ENCODE measurements at regions not wholly inside any gene's neighbourhood (a gene's known extent, or its start where the extent isn't known, plus 50 kb on each side); places are given as distances from the start of the nearest gene placed in this dataset.
"Not testable (repeated sequence)": the region's sequence is repeated elsewhere in the genome, so short reads cannot be mapped to it uniquely, and the experiment has no call there.

GRCh38 chr12:8325145-8325839, 97.9 kb upstream of the FAM90A1 start:
- H2BK5ac ChIP-seq (ENCODE audit: low read depth, low read length); H4K20me1 ChIP-seq (replicated peaks in 1 of 2; ENCODE audit: control insufficient read depth in 1 of 2, insufficient read depth in 2 of 2, low read length in 2 of 2); H4K91ac ChIP-seq (replicated peaks; ENCODE audit: insufficient read length, low read length); H3K23ac ChIP-seq (ENCODE audit: insufficient read length); DNase-seq (ENCODE audit: low read depth in 1 of 2, low spot score in 2 of 2); H2AK5ac ChIP-seq (ENCODE audit: low read depth, low read length); H3K4me2 ChIP-seq (ENCODE audit: insufficient read depth in 1 of 2, low read depth in 2 of 2, low read length in 2 of 2); H3K9ac ChIP-seq (replicated peaks in 1 of 4; ENCODE audit: extremely low read depth in 1 of 4, low read depth in 3 of 4, low read length in 3 of 4); FAIRE-seq; H2BK20ac ChIP-seq (ENCODE audit: low read length); H2BK120ac ChIP-seq (replicated peaks; ENCODE audit: low read depth, low read length); H2BK15ac ChIP-seq (ENCODE audit: low read length); H3K79me1 ChIP-seq (ENCODE audit: low read depth, low read length); H3K27me3 ChIP-seq (replicated peaks in 1 of 4; ENCODE audit: control insufficient read depth in 3 of 4, extremely low read depth in 1 of 4, insufficient read depth in 3 of 4, low read length in 3 of 4); H3K14ac ChIP-seq (ENCODE audit: insufficient read length); H2AFZ ChIP-seq (ENCODE audit: low read length); H3K27ac ChIP-seq (ENCODE audit: low read depth, low read length); H2BK12ac ChIP-seq (ENCODE audit: low read depth, low read length); H4K8ac ChIP-seq (ENCODE audit: extremely low read depth, insufficient read depth, low read length); H3K4ac ChIP-seq (replicated peaks; ENCODE audit: insufficient read length, low read depth, low read length); H4K5ac ChIP-seq (ENCODE audit: insufficient read length, low read depth, low read length); CTCF ChIA-PET (ENCODE audit: partially characterized antibody); H3K79me2 ChIP-seq (ENCODE audit: control insufficient read depth in 1 of 2, insufficient read depth in 2 of 2, low read length in 2 of 2); H3K36me3 ChIP-seq (ENCODE audit: control insufficient read depth in 2 of 4, insufficient read depth in 4 of 4, low read length in 3 of 4); H3K4me1 ChIP-seq (replicated peaks in 1 of 4; ENCODE audit: control insufficient read depth in 3 of 4, insufficient read depth in 4 of 4, low read length in 3 of 4); H3K23me2 ChIP-seq (ENCODE audit: low read depth, low read length); H3K18ac ChIP-seq (ENCODE audit: extremely low read depth, low read length); H3K9me3 ChIP-seq (ENCODE audit: insufficient read depth in 2 of 2, low read depth in 1 of 2, low read length in 1 of 2); POLR2A ChIA-PET (ENCODE audit: partially characterized antibody); H3K56ac ChIP-seq (replicated peaks; ENCODE audit: insufficient read length, low read depth, low read length); H3K4me3 ChIP-seq (ENCODE audit: extremely low read depth in 1 of 4, insufficient read depth in 2 of 4, low read depth in 3 of 4, low read length in 4 of 4): not testable (repeated sequence)
- 80% methylated on average over 3 of the region's 4 CpGs; no CpG with 5 or more reads in 1 of the 2 experiments for WGBS, 2 experiments (ENCODE audit: extremely low coverage in 1 of 2, insufficient coverage in 1 of 2, insufficient read length in 1 of 2, insufficient replicate concordance in 2 of 2, low coverage in 1 of 2, low lambda C conversion rate in 2 of 2, missing lambda C conversion rate in 1 of 2)

- H2BK5ac ChIP-seq (ENCODE audit: low read depth, low read length); H3K23ac ChIP-seq (ENCODE audit: insufficient read length); H4K91ac ChIP-seq (replicated peaks; ENCODE audit: insufficient read length, low read length); H3K9ac ChIP-seq (replicated peaks in 1 of 4; ENCODE audit: extremely low read depth in 1 of 4, low read depth in 3 of 4, low read length in 3 of 4); FAIRE-seq; H3K4ac ChIP-seq (replicated peaks; ENCODE audit: insufficient read length, low read depth, low read length); H3K14ac ChIP-seq (ENCODE audit: insufficient read length); H3K9me3 ChIP-seq (ENCODE audit: insufficient read depth in 2 of 2, low read depth in 1 of 2, low read length in 1 of 2); H4K8ac ChIP-seq (ENCODE audit: extremely low read depth, insufficient read depth, low read length); H3K23me2 ChIP-seq (ENCODE audit: low read depth, low read length); CTCF ChIA-PET (ENCODE audit: partially characterized antibody); H3K4me1 ChIP-seq (replicated peaks in 1 of 4; ENCODE audit: control insufficient read depth in 3 of 4, insufficient read depth in 4 of 4, low read length in 3 of 4); H3K4me3 ChIP-seq (ENCODE audit: extremely low read depth in 1 of 4, insufficient read depth in 2 of 4, low read depth in 3 of 4, low read length in 4 of 4); H3K56ac ChIP-seq (replicated peaks; ENCODE audit: insufficient read length, low read depth, low read length); POLR2A ChIA-PET (ENCODE audit: partially characterized antibody); H2BK12ac ChIP-seq (ENCODE audit: low read depth, low read length); H3K27ac ChIP-seq (ENCODE audit: low read depth, low read length); H3K36me3 ChIP-seq (ENCODE audit: control insufficient read depth in 2 of 4, insufficient read depth in 4 of 4, low read length in 3 of 4); H3K79me2 ChIP-seq (ENCODE audit: control insufficient read depth in 1 of 2, insufficient read depth in 2 of 2, low read length in 2 of 2); H2AFZ ChIP-seq (ENCODE audit: low read length); H3K27me3 ChIP-seq (replicated peaks in 1 of 4; ENCODE audit: control insufficient read depth in 3 of 4, extremely low read depth in 1 of 4, insufficient read depth in 3 of 4, low read length in 3 of 4); H2AK5ac ChIP-seq (ENCODE audit: low read depth, low read length); H4K5ac ChIP-seq (ENCODE audit: insufficient read length, low read depth, low read length); H2BK15ac ChIP-seq (ENCODE audit: low read length); H4K20me1 ChIP-seq (replicated peaks in 1 of 2; ENCODE audit: control insufficient read depth in 1 of 2, insufficient read depth in 2 of 2, low read length in 2 of 2); H3K18ac ChIP-seq (ENCODE audit: extremely low read depth, low read length); H3K79me1 ChIP-seq (ENCODE audit: low read depth, low read length); H3K4me2 ChIP-seq (ENCODE audit: insufficient read depth in 1 of 2, low read depth in 2 of 2, low read length in 2 of 2); H2BK20ac ChIP-seq (ENCODE audit: low read length); H2BK120ac ChIP-seq (replicated peaks; ENCODE audit: low read depth, low read length); DNase-seq (ENCODE audit: low read depth in 1 of 2, low spot score in 2 of 2): not testable (repeated sequence)
- WGBS, 2 experiments (ENCODE audit: extremely low coverage in 1 of 2, insufficient coverage in 1 of 2, insufficient read length in 1 of 2, insufficient replicate concordance in 2 of 2, low coverage in 1 of 2, low lambda C conversion rate in 2 of 2, missing lambda C conversion rate in 1 of 2), result 92% methylated on average over 3 of the region's 3 CpGs; no CpG with 5 or more reads in 1 of the 2 experiments
Observed at GRCh38 chr12:8328835-8329234, 101.4 kb upstream of the FAM90A1 start.
